HUES48 (cell line): ENCODE measurements at regions not wholly inside any gene's neighbourhood (a gene's known extent, or its start where the extent isn't known, plus 50 kb on each side); places are given as distances from the start of the nearest gene placed in this dataset.
A peak's percentile ranks its signal among the peaks of the same experiment; 100 is the strongest.

ENCODE experiments used
- H3K27ac ChIP-seq: one replicate; pipeline ENCODE4 v1.7.0; 2013; ENCODE audit warnings: low read depth, low read length, inconsistent platforms
- H3K27me3 ChIP-seq: 2 replicates; pipeline ENCODE4 v1.6.1; 2013; ENCODE audit warnings: mild to moderate bottlenecking, low read length; ENCODE audit not compliant: control insufficient read depth, insufficient read depth
- H3K36me3 ChIP-seq: 2 replicates; pipeline ENCODE4 v1.6.1; 2013; ENCODE audit warnings: low read length; ENCODE audit not compliant: control insufficient read depth, insufficient read depth
- H3K4me1 ChIP-seq: 2 replicates; pipeline ENCODE4 v1.6.1; 2013; ENCODE audit warnings: mild to moderate bottlenecking, low read length; ENCODE audit not compliant: control insufficient read depth, insufficient read depth
- H3K4me3 ChIP-seq: 2 replicates; pipeline ENCODE4 v1.5.1; 2013; ENCODE audit warnings: mild to moderate bottlenecking, low read depth, low read length
- H3K9ac ChIP-seq: 2 replicates; pipeline ENCODE4 v1.6.1; 2013; ENCODE audit warnings: mild to moderate bottlenecking, low read depth, low read length, moderate library complexity
- H3K9me3 ChIP-seq: 2 replicates; pipeline ENCODE4 v1.6.1; 2013; ENCODE audit warnings: low read length; ENCODE audit not compliant: control insufficient read depth, insufficient read depth

DNA sequence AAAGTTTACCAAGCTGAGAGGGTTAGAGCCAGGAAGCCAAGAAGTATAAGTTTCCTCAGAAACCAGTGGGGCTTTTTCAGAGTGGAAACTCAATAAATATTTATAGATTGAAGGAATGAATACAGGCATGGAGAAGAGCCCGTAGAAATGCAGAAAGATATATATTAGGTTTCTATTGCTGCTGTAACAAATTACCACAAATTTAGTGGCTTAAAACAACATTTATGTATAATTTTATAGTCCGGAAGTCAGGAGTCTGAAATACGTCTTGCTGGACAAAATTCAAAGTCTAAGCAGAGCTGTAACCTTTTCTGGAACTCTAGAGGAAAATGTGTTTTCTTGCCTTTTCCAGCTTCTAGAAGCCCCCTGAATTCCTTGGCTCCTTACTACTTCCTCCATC, 107.3 kb upstream of the SEMA3D start:
- Histone ChIP-seq H3K9me3 (no peaks in the 10 kb centered on the region), H3K9ac (no peak overlapping the region), H3K27me3 (no peaks in the 10 kb centered on the region), H3K27ac (no peak overlapping the region), H3K4me1 (peaks cover 16% of the 10 kb centered on the region), H3K4me3 (no peak overlapping the region), H3K36me3 (no peaks in the 10 kb centered on the region)

DNA sequence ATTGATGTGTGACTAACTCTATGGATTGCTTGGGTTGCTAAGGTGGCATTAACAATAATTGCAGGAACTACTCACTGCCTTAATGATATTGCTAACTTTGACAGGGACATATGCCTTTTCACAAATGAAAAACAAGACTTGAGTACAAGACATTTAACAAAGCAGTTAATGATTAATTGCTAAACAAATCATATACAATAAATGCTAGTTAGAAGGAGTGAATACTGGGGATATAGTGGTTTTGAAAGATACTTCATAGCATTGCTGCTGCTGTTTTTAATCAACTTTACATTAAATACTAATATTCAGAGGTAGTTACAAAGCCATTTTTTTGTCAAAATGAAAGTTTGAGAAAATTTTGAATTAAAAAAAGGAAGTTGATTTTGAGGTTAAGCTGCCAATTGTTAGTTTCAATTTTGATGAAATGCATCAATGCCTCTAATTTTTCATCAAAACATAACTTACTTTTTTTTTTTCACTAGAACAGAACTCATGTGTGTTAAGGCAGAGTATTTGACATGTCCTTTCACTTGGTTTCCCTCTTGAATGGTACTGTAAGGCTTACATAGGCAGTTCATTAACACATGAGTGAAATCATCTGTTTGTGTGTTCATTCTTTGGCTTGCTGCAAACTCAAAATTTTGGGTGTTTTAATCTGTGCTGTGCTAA, 106.2 kb upstream of the SEMA3D start:
- Histone ChIP-seq H3K27ac (no peak overlapping the region), H3K9ac (no peak overlapping the region), H3K4me3 (no peak overlapping the region), H3K27me3 (no peaks in the 10 kb centered on the region), H3K36me3 (no peaks in the 10 kb centered on the region), H3K9me3 (no peaks in the 10 kb centered on the region), H3K4me1 (peaks cover 22% of the 10 kb centered on the region)

DNA sequence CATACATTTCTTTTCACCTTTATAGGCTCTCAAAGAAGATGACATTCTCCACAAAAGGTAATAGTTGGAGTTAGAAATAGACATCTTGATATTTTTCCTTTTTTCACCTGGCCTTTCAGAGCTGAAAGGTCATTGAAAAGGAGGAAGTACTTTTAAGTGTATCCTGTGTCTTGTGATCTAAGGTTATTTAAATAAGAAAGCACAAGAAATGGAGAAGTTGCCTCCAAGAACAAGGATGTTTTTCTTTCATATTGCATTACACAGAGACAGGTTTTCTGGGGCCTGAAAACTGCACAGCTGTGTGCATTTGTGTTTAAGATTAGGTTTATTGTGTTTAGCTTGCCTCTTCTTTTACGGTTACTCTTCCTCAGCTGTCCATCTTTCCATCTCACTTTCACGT, 103.4 kb upstream of the SEMA3D start:
- Histone ChIP-seq H3K4me3 (no peak overlapping the region), H3K9me3 (no peaks in the 10 kb centered on the region), H3K4me1 (peaks cover 31% of the 10 kb centered on the region), H3K27ac (no peak overlapping the region), H3K27me3 (no peaks in the 10 kb centered on the region), H3K36me3 (no peaks in the 10 kb centered on the region), H3K9ac (no peak overlapping the region)

DNA sequence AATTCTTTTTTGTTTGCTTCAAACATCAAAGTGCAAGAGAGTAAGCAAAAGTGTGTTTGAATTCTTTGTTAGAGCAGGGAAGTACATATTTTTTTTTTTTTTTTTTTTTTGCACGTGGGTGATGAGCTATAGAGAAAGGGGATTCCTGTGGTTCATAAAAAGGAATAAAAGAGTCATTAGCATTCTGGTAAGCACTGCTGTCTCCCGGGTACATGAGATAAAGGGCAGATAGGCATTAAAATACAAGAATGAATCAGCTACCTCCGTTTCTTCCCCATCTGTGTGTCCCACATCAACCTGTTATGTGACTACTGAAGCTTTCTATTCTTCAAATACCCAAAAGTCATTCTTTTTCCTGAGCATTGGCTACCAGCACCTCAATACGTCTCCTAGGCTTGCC, 102.4 kb upstream of the SEMA3D start:
- H3K27ac ChIP-seq, result no peak overlapping the region
- no peaks in the 10 kb centered on the region for H3K36me3 ChIP-seq
- H3K9ac ChIP-seq, result no peak overlapping the region
- peaks cover 31% of the 10 kb centered on the region for H3K4me1 ChIP-seq
- no peaks in the 10 kb centered on the region for H3K27me3 ChIP-seq
- no peaks in the 10 kb centered on the region for H3K9me3 ChIP-seq
- no peak overlapping the region for H3K4me3 ChIP-seq

DNA sequence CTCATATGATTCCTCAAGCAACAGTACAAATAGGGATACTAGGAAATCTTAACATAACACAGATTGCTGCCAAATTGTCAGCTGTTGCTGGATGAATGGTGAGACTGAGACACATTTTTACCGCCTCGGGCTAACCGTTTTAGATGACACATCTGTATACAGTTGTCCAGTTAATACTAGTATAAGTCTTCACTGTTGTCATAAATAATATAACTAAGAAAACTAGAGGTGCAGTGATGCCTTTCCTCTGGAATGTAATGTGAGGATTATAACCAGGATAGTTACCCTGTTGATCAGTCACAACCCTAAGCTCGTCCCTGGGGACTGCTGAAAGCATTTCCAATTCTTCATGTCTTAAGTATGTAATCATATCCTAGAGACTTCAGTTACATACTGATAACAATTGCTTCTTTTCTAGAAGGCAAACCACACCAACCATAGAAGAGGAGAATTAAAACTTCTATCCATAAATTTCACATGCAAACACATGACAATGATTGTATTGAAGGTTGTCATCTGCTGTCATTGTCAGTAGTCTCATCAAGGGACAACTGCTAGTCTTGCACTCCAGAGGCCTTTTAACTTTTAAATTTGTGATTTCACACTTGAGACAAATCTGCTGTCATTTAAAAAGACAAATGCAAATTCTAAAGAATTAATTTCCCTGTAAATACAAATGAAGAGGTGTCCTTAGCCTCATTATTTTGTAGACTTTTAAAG, 100.4 kb upstream of the SEMA3D start:
- H3K4me3 ChIP-seq, result no peak overlapping the region
- H3K27me3 ChIP-seq, result no peaks in the 10 kb centered on the region
- H3K36me3 ChIP-seq, result no peaks in the 10 kb centered on the region
- H3K27ac ChIP-seq, result no peak overlapping the region
- peaks cover 31% of the 10 kb centered on the region for H3K4me1 ChIP-seq
- no peak overlapping the region for H3K9ac ChIP-seq
- no peaks in the 10 kb centered on the region for H3K9me3 ChIP-seq

DNA sequence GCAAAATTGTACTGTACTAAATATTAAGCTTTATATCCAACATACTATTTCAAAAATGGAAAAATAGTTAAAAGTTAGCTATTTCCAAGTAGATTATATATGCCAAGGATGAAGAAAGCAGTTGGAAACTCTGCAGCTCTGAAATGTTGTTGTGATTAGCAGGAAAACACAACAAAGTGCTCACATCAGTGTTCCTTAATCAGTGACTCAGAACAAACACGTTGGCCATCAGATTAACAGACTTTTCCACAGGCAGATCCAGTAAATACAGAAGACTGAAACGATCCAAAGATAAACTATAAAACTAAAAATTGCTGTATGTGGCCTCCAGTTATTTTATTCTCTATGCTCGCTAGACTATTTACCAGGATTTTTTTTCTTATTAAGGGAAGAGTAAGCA, 99.6 kb upstream of the SEMA3D start:
- H3K27ac ChIP-seq, result no peak overlapping the region
- no peaks in the 10 kb centered on the region for H3K36me3 ChIP-seq
- peaks cover 31% of the 10 kb centered on the region for H3K4me1 ChIP-seq
- H3K4me3 ChIP-seq, result no peak overlapping the region
- H3K27me3 ChIP-seq, result no peaks in the 10 kb centered on the region
- no peak overlapping the region for H3K9ac ChIP-seq
- H3K9me3 ChIP-seq, result no peaks in the 10 kb centered on the region

DNA sequence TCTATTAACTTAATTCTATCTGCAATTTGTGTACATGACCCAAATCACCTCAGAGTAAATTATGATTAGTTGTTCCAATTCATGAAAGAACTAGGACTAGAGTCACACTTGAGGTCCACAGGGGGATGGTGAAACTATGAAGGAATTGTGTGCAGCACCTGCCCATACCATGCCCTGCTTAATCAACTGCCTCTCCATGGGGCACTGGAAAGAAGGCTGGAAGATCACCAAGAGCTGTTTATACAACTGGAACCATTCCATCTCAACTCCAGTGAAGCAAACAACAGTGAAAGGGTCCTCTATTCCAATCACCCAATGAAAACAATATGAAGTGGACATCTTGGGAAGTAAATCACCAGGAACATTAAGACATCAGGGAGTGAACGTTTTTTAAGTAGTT, 98.7 kb upstream of the SEMA3D start:
- H3K36me3 ChIP-seq, result no peaks in the 10 kb centered on the region

DNA sequence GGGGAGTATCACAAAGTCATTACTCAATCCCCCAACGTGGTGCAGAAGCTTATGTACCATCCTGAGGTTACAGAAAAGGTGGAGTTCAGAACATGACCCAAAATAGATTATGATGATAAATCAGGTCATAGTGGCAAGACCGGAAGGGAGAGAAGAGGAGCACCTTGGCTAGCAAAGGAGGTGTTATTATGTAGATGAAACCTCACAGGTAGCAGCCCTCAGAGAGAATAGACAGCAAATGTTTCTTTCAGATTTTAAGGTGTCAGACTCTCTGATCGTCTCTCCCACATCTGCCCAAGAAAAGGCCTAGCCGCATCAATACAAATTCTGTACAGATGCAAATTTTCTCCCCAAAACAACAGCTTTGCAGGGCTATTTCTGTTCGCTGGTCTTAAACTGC, 88.3 kb upstream of the SEMA3D start:
- H3K36me3 ChIP-seq, result no peaks in the 10 kb centered on the region
- H3K4me3 ChIP-seq, result peak overlapping the region; percentile 52

More for the DNA sequence above, 98.7 kb upstream of the SEMA3D start:
- H3K9me3 ChIP-seq, result no peaks in the 10 kb centered on the region
- no peak overlapping the region for H3K27ac ChIP-seq
- H3K9ac ChIP-seq, result no peak overlapping the region
- H3K27me3 ChIP-seq, result no peaks in the 10 kb centered on the region
- H3K4me1 ChIP-seq, result peaks cover 28% of the 10 kb centered on the region
- no peak overlapping the region for H3K4me3 ChIP-seq

DNA sequence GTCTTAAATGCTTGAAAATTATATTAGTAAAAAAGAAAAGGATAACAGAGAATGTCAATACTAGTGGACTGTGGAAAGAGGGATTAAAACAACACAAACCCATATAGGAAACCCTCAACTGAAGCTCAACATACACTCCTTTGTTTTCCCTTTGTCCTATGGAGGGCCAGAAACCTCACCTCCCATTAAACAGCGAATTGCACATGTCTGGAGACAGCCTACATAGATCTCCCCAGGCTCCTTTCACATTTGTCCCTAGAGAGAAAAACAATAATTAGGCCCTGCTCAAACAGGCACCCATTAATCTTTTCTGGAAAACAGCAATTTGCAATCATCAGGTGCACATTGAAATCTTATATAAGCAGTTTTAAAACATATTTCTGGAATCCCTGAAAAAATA, 87.6 kb upstream of the SEMA3D start:
- Histone ChIP-seq H3K4me3 (no peak overlapping the region), H3K27ac (peak overlapping the region; percentile 87)

More for the DNA sequence above, 88.3 kb upstream of the SEMA3D start:
- Histone ChIP-seq H3K27ac (peak overlapping the region; percentile 87), H3K9me3 (no peaks in the 10 kb centered on the region), H3K9ac (no peak overlapping the region), H3K4me1 (peaks cover 42% of the 10 kb centered on the region), H3K27me3 (no peaks in the 10 kb centered on the region)

DNA sequence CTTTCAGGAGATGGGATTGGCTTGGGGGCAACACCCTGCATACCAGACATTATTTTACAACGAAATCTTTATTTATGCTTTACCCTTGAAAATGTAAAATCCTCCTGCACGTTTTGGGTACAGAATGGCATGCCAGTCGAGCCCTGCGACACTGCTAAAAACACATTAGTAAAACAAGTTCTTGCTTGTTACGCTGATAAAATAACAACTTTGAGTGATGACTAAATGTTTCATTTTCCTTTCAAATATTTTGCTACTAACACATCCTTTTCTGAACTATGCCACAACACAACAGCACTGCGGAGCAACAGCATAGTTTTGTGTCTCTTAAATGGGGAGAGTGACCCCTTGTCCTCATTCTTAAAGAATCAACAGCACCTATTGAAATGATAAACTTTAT, 76.0 kb upstream of the SEMA3D start:
- no peaks in the 10 kb centered on the region for H3K27me3 ChIP-seq
- peaks cover 14% of the 10 kb centered on the region for H3K4me1 ChIP-seq
- H3K27ac ChIP-seq, result no peak overlapping the region
- no peak overlapping the region for H3K9ac ChIP-seq
- no peak overlapping the region for H3K4me3 ChIP-seq
- no peaks in the 10 kb centered on the region for H3K9me3 ChIP-seq
- no peaks in the 10 kb centered on the region for H3K36me3 ChIP-seq

More for the DNA sequence above, 87.6 kb upstream of the SEMA3D start:
- H3K9me3 ChIP-seq, result no peaks in the 10 kb centered on the region
- H3K9ac ChIP-seq, result peak overlapping the region; percentile 27; the same call in 1 of the 2 replicates
- H3K4me1 ChIP-seq, result peaks cover 47% of the 10 kb centered on the region
- H3K36me3 ChIP-seq, result no peaks in the 10 kb centered on the region
- no peaks in the 10 kb centered on the region for H3K27me3 ChIP-seq

DNA sequence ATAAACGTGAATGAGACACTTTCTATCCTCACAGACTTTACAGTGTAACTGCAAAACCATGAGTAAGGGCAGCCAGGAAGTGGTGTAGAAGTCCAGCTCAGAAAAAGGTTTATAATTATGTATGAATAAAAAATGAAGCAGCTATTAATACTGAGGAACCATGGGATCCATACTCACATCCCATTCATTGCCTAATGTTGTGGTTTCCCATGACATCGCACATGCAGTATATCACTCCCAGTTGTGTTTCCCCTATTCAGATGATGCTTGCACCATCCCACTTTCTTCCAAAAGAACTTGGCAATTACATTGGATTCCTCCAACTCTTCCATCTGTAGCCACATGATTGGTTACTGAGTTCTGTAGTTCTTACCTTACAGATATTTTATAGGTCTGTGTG, 74.5 kb upstream of the SEMA3D start:
- Histone ChIP-seq H3K27me3 (no peaks in the 10 kb centered on the region), H3K4me1 (peaks cover 14% of the 10 kb centered on the region), H3K4me3 (no peak overlapping the region), H3K9me3 (no peaks in the 10 kb centered on the region), H3K36me3 (no peaks in the 10 kb centered on the region), H3K27ac (no peak overlapping the region), H3K9ac (no peak overlapping the region)
